GM04504 (cell line): ENCODE measurements at regions not wholly inside any gene's neighbourhood (a gene's known extent, or its start where the extent isn't known, plus 50 kb on each side); places are given as distances from the start of the nearest gene placed in this dataset.
"Not testable (repeated sequence)": the region's sequence is repeated elsewhere in the genome, so short reads cannot be mapped to it uniquely, and the experiment has no call there.

Source experiments
- DNase-seq: peaks from one replicate; pipeline ENCODE4 v3.0.0-alpha.2; 2012; ENCODE audit warnings: low read depth

DNA sequence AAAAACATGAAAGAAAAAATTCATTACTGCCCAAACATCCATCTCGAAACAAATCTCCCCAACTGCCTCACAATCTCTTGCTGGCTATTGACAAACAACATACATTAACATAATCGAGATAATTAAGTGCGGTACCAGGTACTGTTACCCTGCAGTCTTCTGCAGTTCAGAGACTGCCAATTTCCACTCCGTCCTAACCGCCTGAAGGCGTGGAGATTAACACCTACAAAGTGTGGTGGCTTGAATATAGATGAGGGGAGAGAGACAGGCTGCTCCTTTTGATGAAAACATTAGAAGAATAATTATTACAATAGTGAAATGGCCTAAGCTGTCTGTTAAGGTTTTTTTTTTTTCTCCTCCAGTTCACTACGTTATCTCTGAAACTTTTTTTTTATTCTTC is 258.9 kb upstream of the SOX4 start:
- no peak for DNase-seq

DNA sequence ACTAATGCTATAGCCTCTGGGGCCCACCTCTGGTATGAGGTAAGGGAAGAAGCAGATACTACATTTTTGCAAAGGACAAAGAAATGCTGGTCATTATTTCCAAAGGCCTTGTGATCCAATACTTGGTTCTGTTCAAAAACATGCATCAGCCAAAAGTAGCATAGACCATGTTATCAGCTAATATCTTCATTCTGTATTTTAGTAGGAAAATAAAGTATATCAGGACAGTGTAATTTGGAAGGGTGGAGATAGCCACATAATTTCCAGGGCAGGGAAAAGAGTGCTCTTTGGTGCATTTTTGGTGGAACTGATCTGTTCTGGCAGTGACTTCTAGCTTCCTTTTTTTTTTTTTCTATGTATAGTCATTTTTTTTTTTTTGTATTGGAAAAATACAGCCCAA is 258.0 kb upstream of the SOX4 start:
- DNase-seq = no peak

DNA sequence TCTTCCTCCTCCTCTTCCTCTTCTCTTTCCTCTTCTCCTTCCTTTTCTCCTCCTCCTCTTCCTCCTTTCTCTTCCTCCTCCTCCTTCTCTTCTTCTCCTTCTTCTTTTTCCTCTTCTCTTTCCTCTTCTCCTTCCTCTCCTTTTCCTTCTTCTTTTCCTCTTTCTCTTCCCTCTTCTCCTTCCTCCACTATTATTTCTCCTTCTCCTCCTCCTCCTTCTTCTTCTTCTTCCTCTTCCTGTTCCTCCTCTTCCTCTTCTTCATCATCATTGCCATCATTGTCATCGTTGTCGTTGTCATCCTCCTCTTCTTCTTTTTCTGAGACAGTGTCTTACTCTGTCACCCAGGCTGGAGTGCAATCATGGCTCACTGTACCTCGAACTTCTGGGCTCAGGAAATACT is 256.3 kb upstream of the SOX4 start:
- DNase-seq = no peak

DNA sequence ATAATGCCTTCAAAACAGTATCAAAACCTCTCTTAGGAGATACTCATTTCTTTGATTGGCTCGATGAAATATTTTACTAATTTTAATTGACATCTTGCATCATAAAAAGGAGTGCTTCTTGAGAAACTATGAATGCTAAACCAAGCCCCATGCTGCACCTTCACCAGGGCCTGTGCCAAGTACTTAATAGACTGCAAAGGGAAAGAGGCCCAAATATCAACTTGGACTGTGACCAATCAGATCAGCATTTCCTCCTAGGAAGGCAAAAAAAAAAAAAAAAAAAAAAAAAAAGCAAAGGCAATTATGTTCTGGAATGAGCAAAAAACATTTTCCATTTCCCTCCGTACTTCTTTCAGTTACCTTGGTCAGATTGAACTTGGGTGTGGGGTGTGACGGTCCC is 253.0 kb upstream of the SOX4 start:
- DNase-seq = no peak

DNA sequence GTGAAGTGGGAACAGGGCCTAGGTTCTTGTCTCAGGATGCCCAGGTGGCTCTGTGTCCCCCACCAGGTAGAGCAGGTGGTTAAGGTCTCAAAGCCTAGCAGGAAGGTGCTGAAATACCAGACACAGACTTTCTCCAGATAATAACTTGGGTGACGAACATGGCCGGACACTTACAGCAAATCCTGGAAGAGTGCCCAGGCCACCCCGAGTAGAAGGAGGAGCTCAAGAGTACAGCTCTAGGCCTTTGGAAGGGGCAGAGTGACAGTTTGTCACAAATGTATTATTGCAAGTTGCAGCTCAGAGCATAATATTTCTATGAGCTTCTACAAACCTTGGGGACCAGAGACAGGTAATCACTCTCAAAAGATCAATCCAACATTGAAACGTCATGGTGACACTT is 251.6 kb upstream of the SOX4 start:
- DNase-seq = no peak

DNA sequence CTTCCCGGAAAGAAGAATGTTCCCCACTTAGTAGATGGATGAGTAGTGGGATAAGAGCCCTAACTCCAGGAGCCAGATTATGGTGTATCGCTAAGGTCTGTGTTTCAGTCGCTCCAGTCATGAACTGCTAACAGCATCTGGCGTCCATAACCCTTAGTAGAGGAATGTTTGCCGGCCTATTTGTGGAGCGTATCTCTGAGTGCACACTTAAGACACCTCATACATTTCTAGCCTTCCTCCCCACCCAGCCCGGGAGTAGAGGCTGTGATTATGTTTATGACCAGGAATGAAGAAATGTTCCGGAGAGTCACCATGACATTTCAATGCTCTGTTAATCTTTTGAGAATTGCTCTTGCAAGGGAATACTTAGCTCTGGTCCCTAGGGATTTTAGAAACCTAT is 251.1 kb upstream of the SOX4 start:
- peak; percentile 31 for DNase-seq

DNA sequence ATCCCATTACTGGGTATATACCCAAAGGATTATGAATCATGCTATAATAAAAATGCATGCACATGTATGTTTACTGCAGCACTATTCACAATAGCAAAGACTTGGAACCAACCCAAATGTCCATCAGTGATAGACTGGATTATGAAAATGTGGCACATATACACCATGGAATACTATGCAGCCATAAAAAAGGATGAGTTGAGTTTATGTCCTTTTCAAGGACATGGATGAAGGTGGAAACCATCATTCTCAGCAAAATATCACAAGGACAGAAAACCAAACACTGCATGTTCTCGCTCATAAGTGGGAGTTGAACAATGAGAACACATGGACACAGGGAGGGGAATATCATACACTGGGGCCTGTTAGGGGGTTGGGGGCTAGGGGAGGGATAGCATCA is 247.8 kb upstream of the SOX4 start:
- DNase-seq = not testable (repeated sequence)

DNA sequence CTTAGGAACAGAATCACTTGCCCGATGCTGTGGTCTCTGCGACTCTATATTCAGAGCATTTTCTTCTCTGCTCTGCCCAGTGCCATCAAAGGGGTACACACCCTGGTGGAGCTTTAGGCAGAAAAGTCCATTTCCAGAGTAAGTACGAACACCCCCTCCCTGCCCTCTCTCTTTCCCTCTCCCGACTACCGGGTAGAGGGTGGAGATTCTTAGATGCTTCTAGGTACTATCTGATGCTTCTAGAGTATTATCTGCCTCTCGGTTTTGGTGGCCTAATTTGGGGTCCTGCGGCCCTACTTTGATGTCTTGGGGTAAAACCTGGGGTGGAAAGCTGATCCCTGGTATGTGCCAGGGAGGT is 245.4 kb upstream of the SOX4 start:
- no peak for DNase-seq

DNA sequence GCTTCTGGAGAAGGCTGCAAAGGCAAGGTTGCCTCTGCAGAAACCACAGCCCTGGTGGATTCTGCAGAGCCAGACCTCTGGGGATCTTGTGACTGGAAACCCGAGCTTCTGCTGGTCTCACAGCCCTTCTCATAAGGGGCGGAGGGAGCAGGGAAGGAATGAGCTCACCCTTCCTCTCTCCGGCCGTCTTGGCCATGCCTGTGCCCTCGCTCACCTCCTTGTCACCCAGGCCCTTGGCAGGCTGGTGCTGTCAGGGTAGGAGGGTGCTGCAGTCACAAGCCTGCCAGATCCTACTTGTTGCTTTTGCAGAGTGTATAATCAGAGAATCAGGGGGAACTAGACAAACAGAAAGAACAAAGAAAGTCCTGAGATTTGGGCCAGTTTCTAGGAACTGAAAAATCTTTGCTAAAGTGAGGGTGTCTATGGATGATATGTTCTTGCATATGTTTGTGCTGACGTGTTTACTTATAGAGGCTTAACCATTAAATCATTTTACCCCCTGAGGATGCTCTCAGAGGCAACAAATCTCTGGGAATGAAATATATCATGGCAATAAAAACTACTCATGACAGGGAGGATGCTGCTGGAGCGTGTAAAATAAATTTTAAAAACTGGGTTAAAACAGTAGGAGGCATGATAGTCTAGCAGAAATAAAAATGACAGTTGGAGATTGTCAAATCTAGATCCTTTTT is 244.9 kb upstream of the SOX4 start:
- DNase-seq = peak; percentile 38

DNA sequence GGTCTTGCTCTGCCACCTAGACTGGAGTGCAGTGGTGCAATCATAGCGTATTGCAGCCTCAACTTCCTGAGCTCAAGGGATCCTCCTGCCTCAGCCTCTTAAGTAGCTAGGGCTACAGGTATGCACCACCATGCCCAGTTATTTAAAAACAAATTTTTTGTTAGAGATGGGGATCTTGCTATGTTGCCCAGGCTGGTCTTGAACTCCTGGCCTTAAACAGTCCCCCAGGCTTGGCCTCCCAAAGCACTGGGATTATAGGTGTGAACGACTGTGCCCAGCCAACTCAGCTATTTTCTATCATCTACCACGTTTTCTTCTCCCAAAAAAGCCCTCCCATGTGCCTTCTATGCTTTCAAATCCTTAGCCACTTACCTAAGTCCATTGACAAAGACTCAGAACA is 243.7 kb upstream of the SOX4 start:
- DNase-seq = no peak

DNA sequence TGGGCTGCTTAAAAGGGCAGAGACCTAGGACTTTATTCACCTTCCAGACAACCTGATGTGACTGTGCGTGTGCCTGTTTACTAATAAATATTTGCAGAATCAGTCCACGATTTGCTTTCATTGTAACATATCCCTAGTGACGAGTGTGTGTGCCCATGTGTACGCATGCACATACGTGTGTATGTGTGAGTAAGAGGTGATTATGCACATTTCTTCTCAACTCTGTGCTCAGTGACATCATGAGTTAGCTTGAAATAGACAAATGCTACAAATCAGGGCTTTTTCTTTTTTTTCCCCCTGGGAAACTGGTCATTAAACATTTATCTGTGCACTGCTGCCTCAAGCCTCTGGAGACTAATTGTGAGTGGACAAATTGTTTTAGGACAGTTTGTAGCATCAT is 242.6 kb upstream of the SOX4 start:
- DNase-seq = no peak

DNA sequence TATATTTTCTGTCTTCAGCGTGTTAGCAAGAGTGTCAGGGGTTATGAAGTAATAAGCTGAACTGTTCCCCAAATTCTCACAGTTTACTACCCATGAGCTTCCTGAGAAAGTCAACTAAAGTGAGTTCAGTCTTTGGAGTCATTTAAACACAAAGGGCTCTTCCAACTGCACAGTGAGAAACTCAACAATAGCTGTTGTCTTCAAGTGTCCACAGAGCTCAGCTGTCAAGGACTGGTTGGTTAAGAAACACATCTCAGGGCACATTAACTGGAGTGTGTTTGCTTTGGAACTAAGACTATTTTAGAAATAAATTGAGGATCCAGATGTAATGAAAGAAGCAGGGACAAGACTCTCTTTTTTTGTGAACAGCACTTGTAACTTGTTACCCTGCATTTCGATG is 241.4 kb upstream of the SOX4 start:
- DNase-seq = no peak

DNA sequence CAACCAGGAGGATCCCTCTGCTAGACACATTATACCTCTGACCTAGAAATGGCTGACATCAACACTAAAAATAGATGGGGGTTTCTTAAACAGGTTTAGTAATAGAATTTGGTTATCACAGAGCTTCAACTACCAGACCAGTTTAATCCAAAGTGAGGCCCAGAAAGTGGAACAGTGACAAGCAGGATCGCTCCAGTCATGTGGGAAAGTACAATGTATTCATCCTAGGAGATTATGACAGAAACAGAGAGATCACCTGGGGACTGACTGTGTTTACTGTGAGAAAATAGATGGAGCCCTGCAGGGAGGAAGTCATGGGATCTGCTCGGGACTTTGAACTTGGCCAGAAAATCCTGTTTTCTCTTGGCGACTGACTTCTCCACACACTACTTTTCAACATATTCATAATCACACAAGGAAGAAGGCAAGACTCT is 238.7 kb upstream of the SOX4 start:
- DNase-seq = no peak

DNA sequence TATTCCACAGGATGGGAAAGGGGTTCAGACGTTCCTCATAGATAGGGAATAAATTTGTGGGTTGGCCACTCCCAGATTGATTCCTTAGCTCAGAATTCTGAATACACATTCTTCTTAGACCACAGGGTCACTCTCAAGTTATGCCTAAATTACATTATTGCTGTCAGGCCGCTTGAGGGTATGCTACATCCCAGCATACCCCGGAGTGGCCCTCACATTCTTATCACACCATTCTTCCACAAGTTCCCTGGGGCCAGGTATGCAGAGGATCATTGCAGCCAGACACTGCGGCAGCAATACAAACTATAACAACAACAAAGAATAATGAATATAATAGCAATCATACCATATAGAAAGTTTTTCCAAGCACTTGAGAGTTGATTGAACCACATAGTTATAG is 237.9 kb upstream of the SOX4 start:
- DNase-seq = no peak

DNA sequence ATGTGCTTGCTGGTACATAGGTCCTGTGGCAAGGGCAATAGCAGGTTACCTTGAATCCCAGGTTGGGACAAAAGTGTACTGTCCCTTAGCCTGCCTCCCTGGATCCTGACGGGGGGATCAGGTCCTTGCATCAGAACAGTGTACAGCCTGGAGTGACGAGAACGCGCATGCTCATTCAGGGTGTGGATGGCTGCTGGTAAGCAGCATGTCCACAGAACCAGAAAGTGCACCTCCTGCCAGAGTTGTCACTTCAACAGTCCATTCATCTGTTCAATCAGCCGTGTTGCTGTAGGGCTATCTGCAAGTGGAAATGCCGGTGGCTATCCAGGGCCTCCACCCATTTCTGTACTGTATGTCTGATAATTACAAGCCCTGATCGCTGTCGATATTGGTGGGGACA is 236.3 kb upstream of the SOX4 start:
- no peak for DNase-seq

DNA sequence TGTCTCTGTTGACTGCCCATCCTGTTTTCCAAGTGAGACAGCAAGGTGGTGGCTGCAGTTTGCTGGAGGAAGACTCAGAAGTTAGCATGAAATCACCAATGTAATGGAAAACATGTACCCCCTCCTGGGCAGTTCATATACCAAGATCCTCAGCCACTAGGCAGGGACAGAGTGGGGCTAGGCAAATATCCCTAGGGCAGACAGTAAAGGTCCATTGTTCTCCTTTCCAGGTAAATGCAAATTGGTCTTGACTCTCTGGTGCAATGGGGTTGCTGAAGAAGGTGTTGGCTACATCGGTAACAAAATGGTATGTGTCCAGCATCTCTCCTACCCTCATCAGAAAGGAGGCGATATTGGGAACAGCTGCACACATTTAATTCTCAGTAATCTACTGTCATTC is 233.6 kb upstream of the SOX4 start:
- DNase-seq = no peak

DNA sequence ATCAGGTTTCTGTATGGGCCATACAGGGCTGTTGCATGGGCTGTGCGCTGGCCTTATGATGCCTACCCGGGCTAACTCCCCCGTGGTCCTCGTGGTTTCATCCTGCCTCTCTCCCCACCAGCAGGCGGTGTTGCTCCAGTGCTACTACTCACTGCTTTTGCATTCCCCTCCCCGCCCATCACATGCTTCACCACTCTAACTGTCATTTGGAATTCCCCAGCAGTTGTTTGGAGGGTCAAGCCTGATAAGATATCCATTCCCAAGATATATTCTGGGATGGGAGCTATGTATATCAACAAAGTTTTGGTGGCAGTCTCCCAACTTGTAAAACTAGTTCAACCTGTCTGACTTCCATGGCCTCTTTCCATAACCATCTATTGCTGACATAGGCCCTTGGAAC is 233.2 kb upstream of the SOX4 start:
- no peak for DNase-seq

DNA sequence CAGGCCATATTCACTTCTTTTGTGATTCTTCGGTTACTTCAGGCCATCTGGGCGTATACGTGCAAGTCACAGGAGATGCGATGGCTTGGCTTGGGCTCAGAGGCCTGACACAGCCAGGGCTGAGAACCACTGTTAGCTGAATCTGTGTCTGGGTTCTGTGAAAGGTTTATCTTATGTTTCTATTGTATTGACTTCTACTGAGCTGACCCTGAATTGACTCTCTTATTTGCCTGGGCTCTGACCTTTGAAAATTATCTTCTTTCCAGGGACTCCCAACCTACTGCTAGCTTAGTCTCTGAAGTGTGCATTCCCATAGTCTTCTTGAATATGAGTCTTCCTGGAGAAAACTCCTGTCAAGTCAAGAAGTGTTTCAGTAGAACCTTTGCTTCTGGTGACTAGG is 226.4 kb upstream of the SOX4 start:
- DNase-seq = no peak

DNA sequence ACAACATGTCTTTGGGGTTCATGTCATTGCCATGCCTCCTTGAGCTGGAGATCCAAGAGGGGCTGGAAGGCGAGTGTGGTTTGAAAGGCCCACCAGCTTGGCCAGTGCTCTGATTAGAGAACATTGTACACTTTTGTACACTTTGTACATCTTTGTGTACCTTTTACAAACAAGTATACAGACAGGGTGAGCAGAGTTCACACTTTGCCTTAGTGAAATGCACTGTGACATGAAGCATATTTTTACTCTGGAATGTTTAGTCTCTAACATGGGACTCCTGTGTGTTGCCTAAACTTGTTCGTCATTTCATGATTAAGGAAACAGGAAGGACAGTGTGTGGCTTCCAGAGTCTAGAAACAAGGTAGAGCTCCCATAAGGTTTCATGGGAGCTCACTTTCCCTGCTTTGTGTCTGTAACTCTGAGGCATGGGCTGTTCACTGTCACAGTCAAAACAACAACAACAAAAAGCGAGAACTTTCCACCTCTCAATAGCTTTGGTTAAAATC is 225.8 kb upstream of the SOX4 start:
- no peak for DNase-seq

DNA sequence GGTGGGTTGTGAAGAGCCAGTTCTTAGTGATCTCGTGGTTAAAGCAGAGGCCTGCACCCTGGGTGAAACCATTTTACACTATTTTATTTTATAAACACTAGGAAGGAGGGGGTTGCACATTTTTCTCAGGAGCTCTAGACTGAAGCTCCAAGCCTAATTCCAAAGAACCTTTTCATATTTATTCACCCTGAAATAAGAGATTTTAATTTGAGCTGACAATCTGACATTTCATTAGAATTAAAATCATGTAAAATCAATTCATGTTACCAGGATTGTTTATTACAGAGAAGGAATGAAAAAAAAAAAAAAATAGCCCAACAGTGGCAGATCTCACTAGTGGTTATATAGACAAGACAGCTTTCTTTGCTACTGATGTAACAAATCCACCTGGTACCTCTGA is 222.5 kb upstream of the SOX4 start:
- no peak for DNase-seq

DNA sequence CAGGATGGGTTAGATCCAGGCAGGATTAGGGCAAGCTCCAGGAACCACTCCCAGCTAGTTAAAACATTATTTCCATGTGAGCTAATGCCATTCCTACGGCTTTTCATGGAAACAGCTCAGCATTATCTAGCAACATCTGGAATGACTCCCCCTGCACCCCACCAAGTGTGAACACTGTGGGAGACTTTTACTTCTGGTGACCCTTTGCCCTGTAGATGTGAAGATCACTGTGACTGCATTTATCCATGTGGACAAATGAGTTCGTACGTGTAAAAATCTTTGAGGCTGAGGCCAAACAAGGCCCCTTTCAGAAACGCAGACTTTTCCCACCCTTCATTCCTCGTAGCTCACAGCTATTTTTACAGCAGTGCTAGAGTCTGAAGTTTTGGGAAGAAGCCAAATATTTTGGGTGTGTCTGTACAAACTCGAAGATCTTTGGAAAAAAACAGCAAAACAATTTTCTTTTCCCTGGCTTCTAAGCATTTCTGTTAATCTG is 221.8 kb upstream of the SOX4 start:
- DNase-seq = peak; percentile 37

DNA sequence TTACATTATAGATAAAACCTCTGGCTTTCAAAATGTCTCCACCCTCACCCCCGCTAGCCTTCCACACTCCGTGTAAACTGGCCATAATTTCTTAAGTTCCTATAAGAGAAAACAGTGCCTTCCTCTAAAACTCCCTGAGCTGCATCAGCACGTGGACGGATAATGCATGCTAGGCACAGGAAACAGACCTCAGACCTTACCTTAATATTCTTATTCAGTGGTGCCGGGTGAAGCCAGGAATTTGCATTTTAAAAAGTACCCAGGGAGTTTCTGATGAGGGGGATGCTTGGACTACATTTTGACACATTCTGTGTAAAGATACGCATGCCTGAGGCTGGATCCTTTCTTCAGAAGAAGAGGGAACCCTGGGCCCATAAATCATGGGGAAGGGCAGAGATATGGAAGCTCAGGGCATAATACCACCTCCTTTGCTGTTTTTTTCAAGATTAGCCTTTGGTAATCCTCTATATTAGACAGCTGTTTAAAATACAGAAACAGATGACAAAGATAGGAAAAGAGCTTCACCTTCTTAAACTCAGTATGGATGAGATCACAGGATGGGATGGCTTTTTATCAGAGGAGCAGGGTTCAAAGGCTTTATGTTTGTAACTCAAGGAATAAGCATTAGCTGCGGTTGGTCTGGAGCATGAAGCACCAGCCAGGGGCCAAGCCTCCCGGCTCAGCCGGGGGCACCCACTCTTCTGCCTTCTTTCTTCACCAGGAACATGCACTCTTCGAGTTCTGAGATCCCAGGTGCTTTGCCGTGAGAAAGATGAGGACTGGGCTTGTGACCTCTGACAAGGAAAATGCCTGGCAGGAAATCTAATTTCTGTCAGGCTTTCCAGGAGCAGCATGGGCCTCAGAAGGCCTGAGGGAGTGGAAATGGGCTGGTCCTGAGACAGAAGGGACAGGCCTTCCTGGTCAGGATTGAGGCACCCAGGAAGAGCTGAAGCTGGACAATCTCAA is 218.1 kb upstream of the SOX4 start:
- no peak for DNase-seq

DNA sequence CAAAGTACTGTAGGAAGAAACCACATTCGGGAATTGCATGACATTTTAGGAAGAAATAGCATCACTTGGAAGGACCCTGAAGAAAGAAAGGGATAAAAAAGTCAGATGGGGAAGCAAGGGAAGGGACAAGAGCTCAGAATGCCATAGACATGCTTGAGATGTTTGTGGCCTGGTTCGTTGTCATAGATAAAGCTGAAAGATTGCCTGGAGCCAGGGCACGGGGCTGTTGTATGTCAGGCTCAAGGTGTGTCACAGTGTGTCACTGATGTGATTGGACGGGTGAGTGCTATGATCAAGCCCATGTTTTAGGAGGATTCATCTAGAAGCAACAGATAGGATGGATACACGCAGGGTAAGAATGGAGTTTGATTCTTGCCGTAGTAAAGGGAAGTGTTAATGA is 216.2 kb upstream of the SOX4 start:
- no peak for DNase-seq
